GM06990 (cell line): ENCODE measurements at regions not wholly inside any gene's neighbourhood (a gene's known extent, or its start where the extent isn't known, plus 50 kb on each side); places are given as distances from the start of the nearest gene placed in this dataset.

ENCODE experiments used
- DNase-seq: peaks from one replicate; pipeline ENCODE4 v3.0.0-alpha.2; 2011; ENCODE audit not compliant: insufficient read length; ENCODE audit errors: extremely low read depth
- H3K27me3 ChIP-seq: replicated peaks from 2 replicates; pipeline ENCODE4 v1.6.0; 2011; ENCODE audit warnings: low read length; ENCODE audit not compliant: control insufficient read depth, insufficient read depth
- H3K36me3 ChIP-seq: 2 replicates; pipeline ENCODE4 v1.5.1; 2011; ENCODE audit warnings: low read length; ENCODE audit not compliant: control insufficient read depth, insufficient read depth
- H3K4me3 ChIP-seq: replicated peaks from 2 replicates; pipeline ENCODE4 v1.5.1; 2011; ENCODE audit warnings: low read depth, mild to moderate bottlenecking, control low read depth, low read length
- TF ChIP-seq, protein P1 (sequence below): IDR thresholded peaks from 2 replicates; pipeline ENCODE4 v1.5.1; 2011; ENCODE audit warnings: low read length, control low read depth, mild to moderate bottlenecking, inconsistent platforms; ENCODE audit not compliant: insufficient read depth, poor library complexity, severe bottlenecking

DNA sequence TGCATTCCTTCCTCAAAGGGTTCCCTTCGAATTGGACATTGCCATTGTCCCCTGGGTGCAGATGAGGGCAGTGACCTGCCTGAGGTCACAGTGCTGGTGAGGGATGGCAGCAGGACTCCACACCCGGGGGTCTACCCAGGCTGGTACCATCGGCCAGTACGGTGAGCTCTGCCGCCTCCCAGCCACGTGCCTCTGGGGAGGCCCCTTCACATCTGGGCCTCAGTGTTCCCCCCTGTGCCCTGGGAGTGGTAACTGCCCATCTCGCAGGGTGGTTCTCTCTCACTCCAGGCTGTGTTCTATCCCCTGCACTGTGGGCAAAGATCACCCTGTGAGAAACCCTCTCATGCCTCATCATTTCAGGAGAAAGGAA is 99.4 kb upstream of the IQSEC1 start:
- TF ChIP-seq, protein P1, sequence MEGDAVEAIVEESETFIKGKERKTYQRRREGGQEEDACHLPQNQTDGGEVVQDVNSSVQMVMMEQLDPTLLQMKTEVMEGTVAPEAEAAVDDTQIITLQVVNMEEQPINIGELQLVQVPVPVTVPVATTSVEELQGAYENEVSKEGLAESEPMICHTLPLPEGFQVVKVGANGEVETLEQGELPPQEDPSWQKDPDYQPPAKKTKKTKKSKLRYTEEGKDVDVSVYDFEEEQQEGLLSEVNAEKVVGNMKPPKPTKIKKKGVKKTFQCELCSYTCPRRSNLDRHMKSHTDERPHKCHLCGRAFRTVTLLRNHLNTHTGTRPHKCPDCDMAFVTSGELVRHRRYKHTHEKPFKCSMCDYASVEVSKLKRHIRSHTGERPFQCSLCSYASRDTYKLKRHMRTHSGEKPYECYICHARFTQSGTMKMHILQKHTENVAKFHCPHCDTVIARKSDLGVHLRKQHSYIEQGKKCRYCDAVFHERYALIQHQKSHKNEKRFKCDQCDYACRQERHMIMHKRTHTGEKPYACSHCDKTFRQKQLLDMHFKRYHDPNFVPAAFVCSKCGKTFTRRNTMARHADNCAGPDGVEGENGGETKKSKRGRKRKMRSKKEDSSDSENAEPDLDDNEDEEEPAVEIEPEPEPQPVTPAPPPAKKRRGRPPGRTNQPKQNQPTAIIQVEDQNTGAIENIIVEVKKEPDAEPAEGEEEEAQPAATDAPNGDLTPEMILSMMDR = no peak
- no peak overlapping the region for H3K4me3 ChIP-seq
- H3K36me3 ChIP-seq = no peaks in the 10 kb centered on the region
- no peak for DNase-seq
- no peaks in the 10 kb centered on the region; the same call in none of the 2 replicates for H3K27me3 ChIP-seq

DNA sequence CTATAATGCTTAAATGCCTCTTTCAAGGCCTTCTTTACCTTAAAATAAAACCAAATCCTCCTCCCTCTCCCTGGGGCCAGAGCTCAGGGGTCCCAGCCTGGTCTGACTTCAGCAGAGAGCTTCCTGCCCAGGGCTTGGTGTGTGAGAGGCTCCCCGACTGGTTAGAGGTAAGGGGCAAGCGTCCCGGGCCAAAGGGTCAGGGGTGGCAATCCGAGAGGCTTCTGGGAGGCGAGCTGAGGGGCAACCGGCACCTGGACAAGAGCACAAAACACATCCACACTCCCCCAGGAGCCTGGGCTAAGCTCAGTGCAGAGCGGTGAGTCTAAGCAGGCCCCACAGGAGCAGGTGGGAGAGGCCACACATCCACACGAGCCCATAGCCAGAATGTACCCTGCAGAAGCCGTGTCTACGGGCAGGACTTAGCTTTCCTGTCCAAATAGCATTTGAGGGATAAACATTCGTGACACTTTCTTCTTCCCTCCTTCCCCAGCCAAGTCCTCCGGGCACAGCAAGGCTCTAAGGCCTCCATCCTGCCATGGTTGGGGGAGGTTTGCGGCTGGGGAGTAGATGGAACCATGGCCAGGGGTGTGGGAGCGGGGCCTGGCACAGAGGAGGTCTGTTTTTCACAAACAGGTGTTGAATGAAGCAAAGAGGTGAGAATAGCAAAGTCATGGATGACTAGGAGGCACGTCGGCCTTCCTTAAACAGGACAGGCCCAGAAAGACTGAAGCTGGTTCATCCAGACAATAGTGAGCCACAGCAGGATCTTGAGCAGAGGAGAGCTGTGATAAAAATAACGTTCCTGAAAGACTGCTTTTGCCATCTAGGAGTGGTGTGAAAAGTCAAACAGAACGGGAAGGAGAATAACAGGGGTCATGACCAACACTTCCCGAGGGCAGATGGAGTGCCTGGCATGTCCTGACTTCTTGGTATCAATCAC is 98.7 kb upstream of the IQSEC1 start:
- no peak overlapping the region for H3K4me3 ChIP-seq
- H3K27me3 ChIP-seq = no peaks in the 10 kb centered on the region; the same call in none of the 2 replicates
- TF ChIP-seq, protein P1 = no peak
- DNase-seq = no peak
- no peaks in the 10 kb centered on the region for H3K36me3 ChIP-seq

DNA sequence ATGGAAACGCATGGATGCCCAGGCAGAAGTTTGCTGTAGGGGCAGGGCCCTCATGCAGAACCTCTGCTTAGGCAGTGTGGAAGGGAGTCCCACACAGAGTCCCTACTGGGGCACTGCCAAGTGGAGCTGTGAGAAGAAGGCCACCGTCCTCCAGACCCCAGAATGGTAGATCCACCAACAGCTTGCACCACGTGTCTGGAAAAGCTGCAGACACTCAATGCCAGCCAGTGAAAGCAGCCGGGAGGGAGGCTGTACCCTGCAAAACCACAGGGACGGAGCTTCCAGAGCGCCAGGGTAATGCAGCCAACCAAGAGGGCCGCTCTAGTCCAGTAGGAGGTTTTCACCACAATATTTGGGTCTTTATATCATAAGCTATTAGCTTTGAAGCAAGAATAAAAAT is 97.1 kb upstream of the IQSEC1 start:
- H3K36me3 ChIP-seq = no peaks in the 10 kb centered on the region
- no peaks in the 10 kb centered on the region; the same call in none of the 2 replicates for H3K27me3 ChIP-seq
- TF ChIP-seq, protein P1 = no peak
- DNase-seq = no peak
- H3K4me3 ChIP-seq = no peak overlapping the region

DNA sequence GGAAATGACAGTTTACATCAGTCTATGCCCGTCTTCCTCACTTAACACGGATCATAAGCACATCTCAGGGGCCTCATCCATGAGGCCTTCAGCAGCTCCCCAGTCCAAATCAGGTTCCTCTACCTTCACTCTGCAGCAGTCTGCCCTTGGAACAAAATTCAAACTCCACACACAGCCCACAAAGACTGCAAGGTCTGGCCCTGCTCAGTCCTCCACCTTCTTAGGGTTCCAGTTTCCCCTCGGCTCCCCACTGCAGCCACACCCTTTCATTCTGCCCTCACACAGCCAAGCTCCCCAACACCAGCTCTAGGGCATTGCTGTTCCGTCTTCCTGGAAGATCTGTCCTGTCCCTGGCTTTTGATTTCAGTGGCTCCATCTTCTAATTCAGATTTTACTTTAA is 95.2 kb upstream of the IQSEC1 start:
- TF ChIP-seq, protein P1 = no peak
- H3K36me3 ChIP-seq = no peaks in the 10 kb centered on the region
- no peaks in the 10 kb centered on the region; the same call in none of the 2 replicates for H3K27me3 ChIP-seq
- DNase-seq = no peak
- H3K4me3 ChIP-seq = no peak overlapping the region

DNA sequence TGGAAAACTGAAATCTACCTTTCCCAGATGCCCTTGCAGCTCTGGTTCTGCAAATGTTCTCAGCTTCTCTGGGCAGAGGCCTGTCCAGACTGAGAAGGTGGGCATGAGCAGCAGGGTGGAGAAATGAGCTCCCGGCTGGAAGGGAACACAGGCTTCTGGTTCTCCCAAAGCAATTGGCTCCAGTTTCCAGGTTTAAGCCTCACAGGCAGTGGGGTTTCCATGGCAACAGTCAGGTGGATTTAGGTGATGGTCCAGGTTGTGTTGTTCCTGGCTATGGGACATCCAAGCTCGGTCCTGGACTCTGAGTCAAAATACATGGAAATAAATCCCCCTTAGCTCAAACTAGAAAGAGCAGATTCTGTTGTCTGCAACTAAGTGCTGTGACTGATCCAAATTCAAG is 94.6 kb upstream of the IQSEC1 start:
- Histone ChIP-seq H3K4me3 (no peak overlapping the region), H3K27me3 (no peaks in the 10 kb centered on the region; the same call in none of the 2 replicates), H3K36me3 (no peaks in the 10 kb centered on the region)
- TF ChIP-seq, protein P1 = no peak
- no peak for DNase-seq
